ENCODE measurements at regions not wholly inside any gene's neighbourhood (a gene's known extent, or its start where the extent isn't known, plus 50 kb on each side); places are given as distances from the start of the nearest gene placed in this dataset.
"Not testable (repeated sequence)": the region's sequence is repeated elsewhere in the genome, so short reads cannot be mapped to it uniquely, and the experiment has no call there.

DNA sequence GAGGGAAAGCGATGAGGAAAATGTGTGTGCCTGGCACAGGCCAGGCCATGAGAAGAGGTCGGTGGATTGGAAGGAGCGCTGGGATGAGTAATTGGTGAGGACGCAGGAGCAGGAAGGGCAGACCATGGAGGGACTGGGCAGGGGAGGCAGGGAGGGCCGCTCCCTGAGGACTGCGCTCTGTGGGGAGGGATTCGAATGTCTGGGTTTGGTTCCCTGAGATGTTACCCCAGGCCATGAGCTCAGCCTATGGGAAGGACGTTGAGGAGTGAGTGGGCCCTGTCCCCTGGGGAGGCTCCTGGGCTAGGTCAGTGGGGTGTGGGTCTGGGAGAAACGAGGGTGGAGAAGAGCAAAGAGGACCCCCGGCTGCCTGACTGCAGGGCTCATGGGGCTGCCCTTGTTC is 415.2 kb upstream of the NPAP1 start:
- not testable (repeated sequence) for H3K4me3 ChIP-seq (ENCODE audit: control insufficient read depth, low read depth, low read length); DNase-seq (ENCODE audit: low read depth)

DNA sequence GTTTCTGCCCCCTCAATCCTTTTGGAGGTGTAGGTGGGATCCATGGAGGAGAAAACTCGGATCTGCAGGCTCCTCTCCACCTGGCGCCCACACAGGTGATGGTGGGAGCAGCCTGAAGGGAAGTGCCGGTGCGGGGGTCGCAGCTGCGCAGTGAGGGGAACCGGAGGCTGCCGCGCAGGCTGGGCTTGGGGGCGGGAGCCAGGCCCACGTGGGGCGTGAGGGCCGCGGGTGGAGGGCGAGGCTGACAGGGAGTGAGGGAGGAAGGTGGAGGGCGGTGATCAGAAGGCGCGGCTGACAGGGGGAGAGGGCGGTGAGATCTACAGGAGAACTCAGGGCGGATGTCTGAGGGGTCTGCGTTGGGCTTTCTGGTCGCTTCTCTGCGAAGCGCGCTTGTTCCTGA is 414.7 kb upstream of the NPAP1 start:
- H3K4me3 ChIP-seq (ENCODE audit: control insufficient read depth, low read depth, low read length); DNase-seq (ENCODE audit: low read depth): not testable (repeated sequence)

DNA sequence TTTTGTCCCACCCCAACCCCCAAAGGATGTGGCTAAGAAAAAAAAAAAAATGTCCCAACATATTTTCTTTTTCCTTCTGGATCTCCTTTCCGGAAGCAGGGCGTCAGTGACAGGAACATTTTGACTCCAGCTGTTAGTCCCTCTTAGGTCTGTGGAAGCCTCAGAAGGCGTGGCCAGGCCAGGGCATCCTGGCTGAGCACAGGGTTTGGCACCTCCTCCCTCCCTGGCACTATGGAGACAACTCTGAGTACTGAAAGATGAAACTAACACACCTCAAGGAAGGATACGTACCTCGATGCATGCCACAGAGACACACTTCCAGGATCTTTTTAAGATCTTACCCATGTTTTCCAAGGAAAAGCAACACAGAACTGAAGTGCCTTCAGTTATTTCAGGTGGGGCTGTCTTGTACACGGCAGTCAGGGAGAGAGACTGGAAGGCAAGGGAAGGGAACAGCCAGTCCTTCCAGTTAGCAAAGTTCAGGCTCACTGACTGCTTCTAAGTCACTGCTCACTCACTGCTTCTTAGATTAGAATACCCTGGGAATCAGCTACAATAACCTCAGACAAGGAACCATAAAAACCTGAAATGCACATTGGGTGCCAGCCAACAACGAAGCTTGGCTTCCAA is 406.9 kb upstream of the NPAP1 start:
- DNase-seq (ENCODE audit: low read depth); H3K4me3 ChIP-seq (ENCODE audit: control insufficient read depth, low read depth, low read length): not testable (repeated sequence)

- DNase-seq (ENCODE audit: low read depth) = no peak
- TF ChIP-seq, protein P1, sequence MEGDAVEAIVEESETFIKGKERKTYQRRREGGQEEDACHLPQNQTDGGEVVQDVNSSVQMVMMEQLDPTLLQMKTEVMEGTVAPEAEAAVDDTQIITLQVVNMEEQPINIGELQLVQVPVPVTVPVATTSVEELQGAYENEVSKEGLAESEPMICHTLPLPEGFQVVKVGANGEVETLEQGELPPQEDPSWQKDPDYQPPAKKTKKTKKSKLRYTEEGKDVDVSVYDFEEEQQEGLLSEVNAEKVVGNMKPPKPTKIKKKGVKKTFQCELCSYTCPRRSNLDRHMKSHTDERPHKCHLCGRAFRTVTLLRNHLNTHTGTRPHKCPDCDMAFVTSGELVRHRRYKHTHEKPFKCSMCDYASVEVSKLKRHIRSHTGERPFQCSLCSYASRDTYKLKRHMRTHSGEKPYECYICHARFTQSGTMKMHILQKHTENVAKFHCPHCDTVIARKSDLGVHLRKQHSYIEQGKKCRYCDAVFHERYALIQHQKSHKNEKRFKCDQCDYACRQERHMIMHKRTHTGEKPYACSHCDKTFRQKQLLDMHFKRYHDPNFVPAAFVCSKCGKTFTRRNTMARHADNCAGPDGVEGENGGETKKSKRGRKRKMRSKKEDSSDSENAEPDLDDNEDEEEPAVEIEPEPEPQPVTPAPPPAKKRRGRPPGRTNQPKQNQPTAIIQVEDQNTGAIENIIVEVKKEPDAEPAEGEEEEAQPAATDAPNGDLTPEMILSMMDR (IDR thresholded peaks at IDR 0.05; ENCODE audit: control insufficient read depth, insufficient read depth, low read depth, low read length, missing control alignments) = no peak
- H3K4me3 ChIP-seq (ENCODE audit: control insufficient read depth, low read depth, low read length) = no peak overlapping the region
These were observed 406.4 kb upstream of the NPAP1 start for GRCh38 chr15:24269166-24269571.

DNA sequence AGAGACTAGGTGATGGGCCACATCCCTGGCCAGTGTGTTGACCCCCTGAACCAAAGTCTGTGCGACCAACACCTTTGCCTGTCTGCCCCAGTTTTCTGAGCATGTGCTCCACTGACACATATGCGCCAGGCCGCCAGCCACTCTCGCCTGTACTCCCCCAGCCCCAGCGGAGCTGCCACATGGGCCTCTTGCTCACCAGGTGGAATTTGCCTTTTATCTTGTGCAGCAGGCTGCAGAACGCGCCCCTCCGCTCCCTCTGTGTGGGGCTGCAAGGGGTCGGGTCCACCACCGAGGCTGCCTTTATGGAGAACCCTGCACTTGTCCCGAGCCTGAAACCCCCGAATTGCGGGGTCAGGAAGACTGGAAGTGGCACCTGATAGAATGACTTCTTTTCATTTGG is 405.7 kb upstream of the NPAP1 start:
- H3K4me3 ChIP-seq (ENCODE audit: control insufficient read depth, low read depth, low read length) = no peak overlapping the region
- TF ChIP-seq, protein P1 (IDR thresholded peaks at IDR 0.05; ENCODE audit: control insufficient read depth, insufficient read depth, low read depth, low read length, missing control alignments) = no peak
- DNase-seq (ENCODE audit: low read depth) = no peak

DNA sequence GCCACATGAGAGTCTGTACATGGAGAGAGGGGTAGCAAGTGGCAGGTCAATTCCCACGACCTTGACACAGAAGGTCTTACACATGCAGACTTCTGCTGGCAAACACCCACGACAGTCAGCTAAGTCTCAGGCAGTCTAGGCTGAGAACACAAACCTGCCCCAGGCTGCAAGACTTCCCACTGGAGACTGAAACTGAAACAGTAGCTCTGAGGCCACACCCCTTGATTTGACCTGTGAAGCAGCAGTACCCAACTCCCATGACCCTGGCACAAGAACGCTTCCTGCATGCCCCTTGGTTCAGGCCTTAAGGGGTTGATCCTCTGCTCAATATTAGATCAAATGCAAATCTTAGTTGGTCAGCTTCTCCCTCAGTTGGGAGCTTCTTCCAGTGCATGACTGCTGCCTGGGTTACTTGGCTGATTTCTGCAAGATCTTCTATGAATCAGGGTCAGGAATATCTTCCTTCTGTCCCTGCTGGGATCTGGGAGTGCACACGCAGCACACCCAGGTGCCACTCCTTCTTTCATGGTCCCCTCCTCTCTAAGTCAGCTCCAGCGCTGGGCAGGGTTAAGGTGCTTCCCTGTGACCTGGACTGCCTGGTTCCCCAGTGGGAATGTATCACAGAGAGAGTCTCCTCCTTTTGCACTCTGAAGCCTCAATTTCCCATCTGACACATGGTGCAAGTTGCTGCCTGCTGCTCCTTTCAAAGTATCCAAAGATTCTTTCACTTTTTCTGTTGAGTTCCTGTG is 403.9 kb upstream of the NPAP1 start:
- not testable (repeated sequence) for H3K4me3 ChIP-seq (ENCODE audit: control insufficient read depth, low read depth, low read length); DNase-seq (ENCODE audit: low read depth)

DNA sequence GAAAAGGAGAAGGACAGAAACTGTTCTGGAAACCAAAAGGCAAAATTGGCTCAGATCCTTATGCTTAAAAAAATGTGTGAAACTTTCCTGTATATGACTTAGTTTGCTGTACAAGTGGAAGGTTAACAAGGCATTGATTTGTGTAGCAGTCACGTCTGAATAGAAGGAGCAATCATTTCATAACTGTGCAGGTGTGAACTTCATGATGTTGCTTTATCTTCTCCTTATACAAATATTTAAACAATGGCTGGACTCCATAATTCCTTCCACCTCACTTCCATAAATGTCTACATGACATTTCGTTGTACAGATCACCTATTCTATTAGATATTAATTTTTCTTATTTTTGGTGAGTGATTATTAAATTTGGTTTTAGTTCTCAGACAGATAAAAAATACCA is 382.7 kb upstream of the NPAP1 start:
- DNase-seq (ENCODE audit: low read depth) = no peak
- H3K4me3 ChIP-seq (ENCODE audit: control insufficient read depth, low read depth, low read length) = no peak overlapping the region
- TF ChIP-seq, protein P1 (IDR thresholded peaks at IDR 0.05; ENCODE audit: control insufficient read depth, insufficient read depth, low read depth, low read length, missing control alignments) = no peak

DNA sequence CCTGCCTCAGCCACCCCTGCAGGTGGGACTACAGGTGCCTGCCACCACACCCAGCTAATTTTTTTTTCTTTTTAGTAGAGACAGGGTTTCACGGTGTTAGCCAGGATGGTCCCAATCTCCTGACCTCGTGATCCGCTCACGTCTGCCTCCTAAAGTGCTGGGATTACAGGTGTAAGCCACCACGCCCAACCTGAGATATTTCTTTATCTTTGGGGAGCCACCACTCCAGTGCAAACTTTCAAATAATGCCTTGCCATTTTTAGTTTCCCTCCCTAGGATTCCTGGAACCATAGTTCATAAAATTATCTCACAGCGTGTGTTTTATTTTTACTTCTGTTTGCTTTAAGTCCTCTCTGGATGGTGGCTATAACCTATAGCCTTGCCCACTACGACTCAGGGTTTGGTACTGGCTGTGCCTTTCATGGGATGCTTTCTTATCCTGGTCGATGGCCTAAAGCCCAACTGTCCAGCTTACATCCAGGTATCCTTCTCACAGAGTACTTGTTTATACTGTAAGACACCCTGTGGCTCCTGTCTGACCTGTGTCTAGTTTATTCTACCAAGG is 374.7 kb upstream of the NPAP1 start:
- DNase-seq (ENCODE audit: low read depth); H3K4me3 ChIP-seq (ENCODE audit: control insufficient read depth, low read depth, low read length): not testable (repeated sequence)

DNA sequence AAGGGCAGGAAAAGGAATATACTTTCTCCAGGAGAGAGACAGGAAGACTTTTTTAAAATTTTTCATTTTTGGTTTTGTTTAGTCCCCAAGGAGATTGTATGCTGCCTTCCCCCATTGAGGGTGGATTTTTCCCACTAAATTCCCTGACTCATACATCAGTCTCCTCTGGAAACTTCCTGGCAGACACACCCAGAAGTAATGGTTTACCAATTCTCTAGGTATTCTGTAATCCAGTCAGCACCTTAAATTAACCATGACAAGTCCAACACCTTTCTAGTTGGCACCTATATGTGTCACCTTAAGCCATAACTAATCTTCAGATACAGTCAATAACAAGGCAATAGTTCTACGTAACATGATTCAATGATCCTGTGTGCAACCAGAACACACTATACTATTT is 373.6 kb upstream of the NPAP1 start:
- not testable (repeated sequence) for DNase-seq (ENCODE audit: low read depth); H3K4me3 ChIP-seq (ENCODE audit: control insufficient read depth, low read depth, low read length)

- not testable (repeated sequence) for H3K4me3 ChIP-seq (ENCODE audit: control insufficient read depth, low read depth, low read length); DNase-seq (ENCODE audit: low read depth)
These were observed 370.8 kb upstream of the NPAP1 start for GRCh38 chr15:24304747-24305146.

GRCh38 chr15:24305643-24306042 is 369.9 kb upstream of the NPAP1 start:
- DNase-seq (ENCODE audit: low read depth) = not testable (repeated sequence)

DNA sequence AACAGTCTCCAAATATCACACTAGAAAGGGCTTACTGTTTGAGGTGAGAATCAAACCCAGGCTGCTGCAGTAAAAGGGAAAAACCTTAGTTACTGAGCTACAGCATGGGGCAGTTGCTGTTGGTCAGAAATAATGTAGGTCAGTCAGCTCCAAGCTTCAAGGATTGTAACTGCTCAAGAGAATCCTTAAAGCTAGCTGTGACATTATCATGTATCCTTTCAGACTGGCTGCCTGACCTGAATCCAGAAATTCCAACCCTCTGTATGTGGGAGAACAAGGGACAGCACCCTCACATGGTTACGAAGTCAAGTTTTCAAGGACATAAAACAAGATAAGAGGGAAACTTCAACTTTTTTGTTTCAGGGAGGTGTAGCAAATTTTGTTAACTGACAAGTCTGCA is 365.9 kb upstream of the NPAP1 start:
- H3K4me3 ChIP-seq (ENCODE audit: control insufficient read depth, low read depth, low read length); DNase-seq (ENCODE audit: low read depth): not testable (repeated sequence)

More at GRCh38 chr15:24305643-24306042, 369.9 kb upstream of the NPAP1 start:
- not testable (repeated sequence) for H3K4me3 ChIP-seq (ENCODE audit: control insufficient read depth, low read depth, low read length)

- DNase-seq (ENCODE audit: low read depth); H3K4me3 ChIP-seq (ENCODE audit: control insufficient read depth, low read depth, low read length): not testable (repeated sequence)
These were observed 363.9 kb upstream of the NPAP1 start for GRCh38 chr15:24311692-24312091.

GRCh38 chr15:24316326-24316725 is 359.2 kb upstream of the NPAP1 start:
- not testable (repeated sequence) for DNase-seq (ENCODE audit: low read depth); H3K4me3 ChIP-seq (ENCODE audit: control insufficient read depth, low read depth, low read length)
